Adipose tissue (tissue), 3 donors: ENCODE measurements at regions not wholly inside any gene's neighbourhood (a gene's known extent, or its start where the extent isn't known, plus 50 kb on each side); places are given as distances from the start of the nearest gene placed in this dataset.

Experiments
- H3K27ac ChIP-seq: one replicate; pipeline ENCODE4 v1.5.1; 2013; ENCODE audit warnings: low read depth, low read length
- whole genome bisulfite sequencing, 3 donors: extraction: QIAGEN DNeasy Blood & Tissue Kit; methylation state at CpG; one replicate each; pipeline ENCODE4 v1.1.7; 2013; 5-methylcytosine and 5-hydroxymethylcytosine counted together
- donor health status: healthy with polysubstance abuse.
- donor health status: Bipolar disorder and iron deficiency.
- donor health status: healthy.

DNA sequence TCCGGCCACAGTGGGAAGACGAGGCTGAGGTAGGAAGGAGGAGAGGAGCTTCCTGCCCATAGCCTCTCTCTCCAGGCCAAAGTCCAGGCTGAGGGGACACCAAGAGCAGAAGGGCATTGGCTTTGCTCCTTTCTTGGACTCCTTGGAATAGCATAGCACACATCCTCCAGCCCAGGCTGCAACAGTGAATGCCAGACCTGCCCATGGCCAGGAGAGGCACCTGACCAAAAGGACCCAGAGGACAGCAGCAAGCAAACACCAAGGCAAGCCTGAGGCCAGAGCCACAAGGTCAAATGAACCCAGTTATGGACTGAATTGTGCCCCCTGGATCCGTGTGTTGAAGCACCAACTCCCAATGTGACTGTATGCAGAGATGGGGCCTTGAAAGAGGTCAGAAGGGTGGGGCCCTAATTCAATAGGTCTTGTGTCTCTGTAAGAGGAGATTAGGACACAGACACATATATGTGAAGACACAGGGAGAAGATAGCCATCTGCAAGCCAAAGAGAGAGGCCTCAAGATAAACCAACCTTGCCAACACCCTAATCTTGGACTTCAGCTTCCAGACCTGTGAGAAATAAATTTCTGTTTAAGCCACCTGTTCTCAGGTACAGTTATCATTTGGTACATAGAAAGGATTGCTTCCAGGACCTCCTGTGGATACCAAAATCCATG lies 126.5 kb upstream of the NXT1 start:
- H3K27ac ChIP-seq: no peak overlapping the region
- 81 to 91% (median 82%) methylated on average over 3 of the region's 3 CpGs for WGBS, 3 donors

DNA sequence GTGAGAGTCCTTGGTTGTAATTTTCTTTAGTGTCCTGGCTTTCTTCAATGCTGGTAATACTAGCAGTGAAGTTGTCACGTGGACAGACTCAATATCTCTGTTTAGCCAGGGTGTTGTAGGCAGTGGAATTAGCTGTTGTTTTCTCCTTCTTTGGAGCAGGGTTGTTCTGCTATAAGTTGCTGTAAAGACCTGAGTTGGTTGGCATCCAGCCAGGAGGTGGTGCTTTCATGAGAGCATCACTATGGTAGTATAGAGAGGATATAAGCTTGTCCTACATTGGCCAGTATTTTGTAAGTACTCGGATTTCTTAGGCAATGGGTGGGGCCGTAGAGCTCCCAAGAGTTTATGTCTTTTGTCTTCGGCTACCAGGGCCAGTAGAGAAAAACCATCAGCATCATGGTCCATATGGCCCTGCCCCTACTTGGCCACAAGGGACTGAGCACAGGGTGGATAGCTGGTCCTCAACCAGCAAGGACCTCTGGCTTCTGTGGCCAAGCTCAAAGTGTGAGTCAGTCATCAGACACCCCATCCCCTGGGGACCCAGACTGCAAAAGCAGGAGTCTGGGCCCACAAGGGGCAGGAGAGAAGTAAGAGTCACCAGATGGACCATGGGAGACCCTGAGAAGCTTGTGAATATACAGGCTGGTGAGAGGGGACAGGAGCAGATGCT lies 127.9 kb upstream of the NXT1 start:
- 85 to 89% (median 86%) methylated on average over 4 of the region's 4 CpGs for WGBS, 3 donors
- no peak overlapping the region for H3K27ac ChIP-seq

DNA sequence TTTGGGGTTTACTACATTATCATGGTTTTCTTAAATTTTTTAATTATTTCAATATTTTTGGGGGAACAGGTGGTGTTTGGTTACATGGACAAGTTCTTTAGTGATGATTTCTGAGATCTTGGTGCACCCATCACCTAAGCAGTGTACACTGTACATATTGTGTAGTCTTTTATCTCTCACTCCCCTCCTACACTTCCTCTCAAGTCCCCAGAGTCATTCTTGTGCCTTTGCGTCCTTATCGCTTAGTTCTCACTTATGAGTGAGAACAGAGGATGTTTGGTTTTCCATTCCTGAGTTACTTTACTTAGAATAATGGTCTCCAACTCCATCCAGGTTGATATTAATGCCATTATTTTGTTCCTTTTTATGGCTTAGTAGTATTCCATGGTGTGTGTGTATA lies 130.9 kb upstream of the CD93 start:
- 65 to 88% (median 74%) methylated on average over 2 of the region's 2 CpGs for WGBS, 3 donors
- no peak overlapping the region for H3K27ac ChIP-seq

DNA sequence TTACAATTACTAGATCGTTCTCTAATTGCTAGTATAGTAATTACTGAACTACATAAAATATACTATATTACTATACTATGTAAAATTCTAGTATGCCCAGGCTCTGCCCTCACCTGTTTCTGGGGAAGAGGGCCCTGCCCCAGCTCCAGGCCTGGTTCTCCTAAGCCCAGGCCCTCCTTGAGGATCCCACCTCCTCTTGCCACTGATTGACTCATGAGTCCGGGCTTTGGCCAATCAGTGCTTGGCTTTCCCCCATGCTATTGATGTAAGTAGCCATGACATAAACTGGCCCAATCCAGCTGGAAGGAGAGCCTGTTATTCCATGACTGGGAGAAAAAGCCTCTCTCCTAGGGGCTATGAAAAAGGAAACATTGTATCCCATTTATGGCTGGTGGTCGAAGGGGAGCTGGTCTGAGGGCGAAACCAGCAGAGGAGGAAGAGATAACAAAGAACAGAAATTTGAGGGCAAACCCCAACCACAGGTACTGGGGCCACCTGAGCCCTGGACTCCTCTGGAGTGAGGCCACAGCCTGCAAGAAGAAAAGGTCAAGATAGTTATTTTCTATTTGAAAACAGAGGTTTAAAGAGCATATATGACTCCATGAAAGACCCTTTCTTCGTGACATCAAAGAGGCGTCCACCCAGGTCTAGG lies 129.3 kb upstream of the CD93 start:
- 73 to 93% (median 92%) methylated on average over 6 of the region's 6 CpGs for WGBS, 3 donors
- no peak overlapping the region for H3K27ac ChIP-seq

DNA sequence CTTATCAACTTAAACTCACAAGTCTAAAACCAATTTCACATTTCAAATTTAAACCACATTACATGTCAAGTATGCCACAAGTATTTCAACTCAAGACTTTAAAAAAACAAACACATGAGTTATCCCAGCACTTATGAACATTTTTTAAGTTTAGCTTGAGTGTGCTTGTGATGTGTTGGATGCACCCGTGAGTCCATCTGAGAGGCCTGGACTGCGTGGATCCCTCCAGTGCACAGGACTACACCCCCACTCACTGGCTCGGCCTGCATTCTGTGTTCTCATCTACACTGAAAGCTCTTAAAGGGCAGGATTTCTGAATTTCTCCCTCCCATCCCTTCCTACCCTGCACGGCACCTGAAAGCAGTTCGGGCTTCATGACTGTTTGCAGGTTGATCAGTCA lies 128.8 kb upstream of the CD93 start:
- no peak overlapping the region for H3K27ac ChIP-seq
- WGBS, 3 donors: 88 to 89% (median 88%) methylated on average over 5 of the region's 5 CpGs

DNA sequence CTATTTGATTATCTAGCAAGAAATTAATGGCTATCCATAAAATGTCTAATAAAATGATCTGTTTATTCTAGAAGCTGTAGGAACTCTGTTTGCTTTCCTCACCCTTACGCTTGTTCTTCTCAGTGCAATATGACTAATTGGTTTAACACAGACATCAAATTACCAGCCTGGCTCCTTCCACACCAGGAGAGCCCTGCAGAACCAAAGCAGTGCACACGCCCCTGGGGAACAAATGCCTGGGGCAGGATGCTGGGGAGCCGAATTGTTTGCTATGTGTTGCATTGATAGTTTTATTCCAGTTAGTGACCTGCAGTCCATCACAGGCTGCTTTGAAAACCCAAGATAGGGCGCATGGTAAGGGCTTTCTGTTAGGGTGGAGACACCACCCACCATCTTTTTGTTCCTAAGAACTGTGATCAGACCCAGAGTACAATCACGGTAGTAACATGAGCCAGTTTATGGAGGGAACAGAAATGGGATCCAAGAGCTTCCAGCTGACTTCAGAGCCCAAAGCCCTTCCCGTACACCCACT lies 126.4 kb upstream of the CD93 start:
- 52 to 81% (median 58%) methylated on average over 6 of the region's 6 CpGs for WGBS, 3 donors

DNA sequence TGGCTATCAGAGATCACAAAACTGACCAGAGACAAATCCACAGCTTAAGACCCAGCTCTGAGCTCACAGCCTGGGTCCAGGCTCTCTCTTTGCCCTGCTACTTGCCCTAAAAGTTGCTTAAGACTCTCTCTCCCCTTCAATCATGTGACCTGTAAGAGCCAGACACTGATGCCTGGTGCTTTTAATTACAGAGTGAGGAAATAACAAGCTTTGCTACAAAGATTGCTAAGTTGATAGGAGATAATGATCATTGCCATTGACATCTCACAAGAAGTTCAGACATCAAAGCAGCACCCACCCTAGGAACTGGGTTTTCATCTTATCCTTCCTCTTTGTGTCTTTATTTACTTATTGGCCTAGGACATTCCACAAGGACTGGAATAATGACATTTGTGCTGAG lies 125.9 kb upstream of the CD93 start:
- H3K27ac ChIP-seq: no peak overlapping the region

More for the DNA sequence above, 126.4 kb upstream of the CD93 start:
- H3K27ac ChIP-seq: no peak overlapping the region

DNA sequence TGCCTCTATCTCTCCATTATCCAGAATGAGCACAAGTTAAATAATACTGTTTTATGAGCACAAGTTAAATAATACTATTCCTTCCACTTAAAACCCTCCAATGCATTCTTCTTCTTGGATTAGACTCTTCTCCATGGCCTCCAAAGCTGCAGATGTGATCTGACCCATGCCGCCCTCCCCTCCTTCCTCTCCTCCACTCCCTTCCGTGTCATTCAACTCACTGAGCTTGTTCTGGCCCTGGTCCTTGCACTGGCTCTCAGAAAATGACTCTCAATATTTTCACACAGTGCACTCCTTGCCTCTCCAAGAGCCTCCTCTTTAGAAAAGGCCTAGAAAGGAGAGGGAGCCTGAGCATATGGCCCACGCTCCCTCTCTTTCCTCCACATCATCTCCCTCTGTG lies 125.0 kb upstream of the CD93 start:
- WGBS, 3 donors: 81 to 90% (median 86%) methylated on average over 3 of the region's 3 CpGs
- no peak overlapping the region for H3K27ac ChIP-seq

DNA sequence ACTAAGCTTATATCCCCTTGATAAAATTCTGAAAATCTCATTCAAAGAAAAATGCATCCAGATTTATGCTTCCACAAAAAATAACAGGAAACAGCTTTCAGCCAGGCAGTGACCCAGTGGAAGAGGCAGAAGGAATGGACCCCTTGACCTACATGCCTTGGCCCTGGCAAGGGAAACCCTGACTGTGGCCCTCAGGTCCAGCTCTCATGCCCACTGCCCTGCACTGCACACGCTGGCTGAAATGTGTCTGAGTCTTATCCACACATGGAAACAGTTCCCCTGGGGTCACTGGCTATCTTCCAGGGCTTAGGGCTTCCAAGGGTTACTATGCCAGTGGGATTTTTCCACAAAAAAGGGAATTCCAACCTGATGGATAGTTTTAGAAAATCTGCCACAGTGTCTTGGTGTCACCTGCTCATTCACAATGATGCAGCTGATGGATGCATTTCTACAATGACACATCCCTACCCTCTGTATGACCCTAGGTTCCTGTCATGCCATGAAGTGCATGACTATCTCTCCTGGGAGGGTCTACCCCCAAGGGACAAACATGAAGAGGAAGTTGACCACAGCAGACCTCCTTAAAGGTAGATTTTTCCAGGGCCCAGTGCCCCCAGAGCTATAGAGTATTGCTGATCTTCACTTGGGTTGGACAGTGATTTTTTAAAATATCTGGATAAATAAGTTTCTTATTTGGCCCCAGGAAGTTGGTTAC lies 121.9 kb upstream of the CD93 start:
- no peak overlapping the region for H3K27ac ChIP-seq
- WGBS, 3 donors: 63 to 82% (median 78%) methylated on average over 1 of the region's 1 CpG

DNA sequence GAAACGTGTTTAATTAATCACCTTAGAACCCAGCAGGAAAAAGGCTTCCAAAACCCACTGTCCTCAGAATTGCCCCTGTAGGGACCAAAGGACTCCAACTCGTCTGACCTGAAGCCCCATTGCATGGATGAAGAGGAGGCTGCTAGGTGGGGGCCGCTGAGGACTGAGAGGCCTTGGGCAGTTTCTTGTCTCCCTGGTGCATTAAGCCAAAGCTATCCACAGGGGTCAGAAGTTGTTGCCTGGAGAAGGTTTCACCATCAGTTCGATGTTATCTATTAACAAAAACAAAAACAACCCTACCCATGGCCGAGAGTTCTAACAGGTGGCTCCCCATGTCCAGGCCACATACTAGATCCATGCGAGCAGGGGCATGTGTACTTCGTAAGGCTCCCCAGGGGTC lies 120.9 kb upstream of the CD93 start:
- 86 to 90% (median 87%) methylated on average over 7 of the region's 7 CpGs for WGBS, 3 donors
- no peak overlapping the region for H3K27ac ChIP-seq

DNA sequence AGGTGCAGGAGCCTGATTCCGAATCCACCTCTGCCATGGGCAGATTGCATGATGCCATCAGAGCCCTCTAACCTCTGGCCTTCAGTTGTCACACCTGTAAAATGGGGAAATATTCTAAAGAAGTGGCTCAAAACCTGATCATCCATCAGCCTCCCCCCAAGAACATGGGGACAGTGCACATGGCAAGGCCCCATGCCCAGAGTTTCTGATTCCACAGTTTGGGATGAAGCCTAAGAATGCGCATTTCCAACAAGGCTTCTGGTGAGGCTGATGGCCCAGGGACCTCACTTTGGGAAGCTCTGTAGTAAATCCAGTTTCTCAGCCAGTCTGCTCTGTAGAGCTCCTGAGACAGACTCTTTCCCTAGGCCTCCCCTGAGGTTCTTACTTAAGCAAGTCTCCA lies 119.9 kb upstream of the CD93 start:
- H3K27ac ChIP-seq: no peak overlapping the region
- WGBS, 3 donors: 87 to 93% (median 89%) methylated on average over 2 of the region's 2 CpGs

DNA sequence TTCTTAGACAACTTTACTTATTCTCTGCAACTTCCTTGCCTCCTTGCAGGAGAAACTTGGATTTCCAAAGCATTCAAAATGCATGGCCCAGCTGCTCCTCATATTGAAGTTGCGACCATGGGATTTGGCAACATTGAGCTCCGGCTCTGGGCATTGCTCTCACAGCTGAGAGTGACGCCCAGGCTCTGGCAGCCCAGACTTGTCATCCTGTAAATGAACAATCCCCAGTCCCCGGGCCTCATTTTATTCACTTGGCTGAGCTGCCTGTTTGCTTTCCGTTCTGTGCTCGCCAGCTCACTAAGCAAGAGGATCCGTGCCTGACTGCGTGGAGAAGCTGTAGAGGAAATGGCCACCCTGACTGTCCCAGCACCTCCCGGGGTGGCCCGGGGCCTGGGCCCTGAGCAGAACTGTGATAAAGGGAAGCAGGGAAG lies 119.5 kb upstream of the CD93 start:
- 18 to 50% (median 36%) methylated on average over 10 of the region's 10 CpGs for WGBS, 3 donors
- no peak overlapping the region for H3K27ac ChIP-seq

DNA sequence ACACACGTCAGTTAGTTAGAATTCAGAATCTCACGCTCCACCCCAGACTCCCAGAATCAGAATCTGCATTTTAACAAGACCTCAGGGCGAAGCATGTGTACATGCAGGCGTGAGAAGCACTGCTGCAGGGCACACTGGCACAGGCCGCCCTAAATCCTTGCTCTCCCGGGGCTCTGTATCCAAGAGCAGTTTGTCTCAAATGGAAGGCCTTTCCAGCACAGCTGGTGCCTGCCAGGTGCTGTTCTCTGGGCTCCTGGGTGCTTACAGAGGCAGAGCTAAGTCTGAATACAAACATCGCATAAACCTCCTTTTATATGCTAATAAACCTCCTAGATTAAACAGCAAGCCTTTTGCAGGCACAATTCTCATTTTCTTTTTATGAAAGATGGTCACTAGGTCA lies 119.1 kb upstream of the CD93 start:
- no peak overlapping the region for H3K27ac ChIP-seq
- 85 to 88% (median 88%) methylated on average over 7 of the region's 7 CpGs for WGBS, 3 donors

DNA sequence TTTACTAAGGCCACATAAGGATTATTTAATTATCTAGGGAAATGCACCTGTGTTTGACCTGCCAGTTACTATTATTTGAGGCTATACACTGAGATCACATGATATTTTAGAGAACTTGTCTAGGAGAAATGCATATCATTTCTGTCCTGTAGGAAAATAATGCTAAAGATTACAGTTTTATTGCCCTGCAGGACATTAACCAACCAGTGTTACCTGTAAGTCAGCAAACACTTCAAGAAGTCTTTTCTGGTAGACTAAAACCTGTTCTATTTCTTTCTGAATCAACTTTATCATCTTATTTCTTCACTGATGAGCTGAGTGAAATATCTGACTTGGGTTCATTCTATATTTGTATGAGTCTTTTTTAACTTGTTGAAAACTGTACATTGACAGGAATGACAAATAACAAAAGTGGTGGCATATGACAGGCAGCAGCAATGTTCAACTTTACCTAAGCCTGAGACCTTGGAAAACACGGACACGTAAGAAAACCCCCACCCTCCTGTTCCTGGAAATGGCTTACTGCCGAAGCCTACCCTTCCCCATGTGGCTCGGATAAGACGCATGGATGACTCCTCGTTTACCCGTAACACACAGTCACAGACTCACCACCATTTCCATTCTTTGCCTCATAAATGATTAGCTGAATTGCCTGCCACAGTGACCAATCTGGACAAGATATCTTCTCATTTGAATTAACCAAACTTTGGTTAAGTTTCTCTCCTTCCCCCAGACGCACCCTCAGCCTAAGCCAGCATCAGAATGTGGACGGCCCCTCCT lies 118.0 kb upstream of the CD93 start:
- 82 to 95% (median 93%) methylated on average over 9 of the region's 9 CpGs for WGBS, 3 donors
- no peak overlapping the region for H3K27ac ChIP-seq

DNA sequence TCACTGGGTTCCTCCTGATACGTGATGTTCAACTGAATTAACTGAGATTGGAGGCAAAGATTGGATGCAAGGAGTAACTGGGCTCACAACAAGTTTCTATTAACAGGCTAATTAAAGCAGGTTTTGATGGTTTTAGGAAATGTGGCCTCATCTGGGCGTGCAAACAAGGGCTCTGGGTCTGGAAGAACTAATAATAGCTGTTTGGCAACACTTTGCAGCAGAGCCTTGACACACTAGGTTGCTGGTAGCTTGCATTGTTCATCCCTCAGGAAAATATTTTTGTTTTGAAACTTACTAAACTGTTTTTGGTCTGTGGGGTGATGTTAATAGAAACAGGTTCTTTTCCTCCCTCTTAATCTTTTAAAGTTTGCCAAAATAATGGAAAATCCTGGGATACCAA lies 117.2 kb upstream of the CD93 start:
- no peak overlapping the region for H3K27ac ChIP-seq
- 56 to 69% (median 68%) methylated on average over 2 of the region's 2 CpGs for WGBS, 3 donors

DNA sequence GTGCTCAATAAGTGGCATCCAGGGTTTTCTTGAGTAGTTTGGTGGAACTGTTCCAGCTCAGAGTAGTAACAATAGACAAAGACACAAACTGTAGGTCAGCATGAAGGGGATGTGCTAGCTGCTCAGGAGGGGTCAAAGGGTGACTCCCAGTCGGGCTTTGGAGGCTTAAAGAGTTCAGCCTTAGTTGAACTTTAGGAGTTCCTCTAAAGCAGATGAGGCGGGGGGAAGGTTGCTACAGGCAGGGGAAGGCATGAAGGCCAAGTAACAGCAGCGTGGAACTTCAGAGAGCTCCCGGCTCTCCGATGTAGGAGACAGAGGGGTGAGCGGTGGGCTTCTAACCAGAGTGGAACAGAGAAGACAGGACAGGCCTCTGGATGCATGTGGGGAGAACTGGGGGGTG lies 115.5 kb upstream of the CD93 start:
- no peak overlapping the region for H3K27ac ChIP-seq
- 83 to 91% (median 88%) methylated on average over 6 of the region's 6 CpGs for WGBS, 3 donors

DNA sequence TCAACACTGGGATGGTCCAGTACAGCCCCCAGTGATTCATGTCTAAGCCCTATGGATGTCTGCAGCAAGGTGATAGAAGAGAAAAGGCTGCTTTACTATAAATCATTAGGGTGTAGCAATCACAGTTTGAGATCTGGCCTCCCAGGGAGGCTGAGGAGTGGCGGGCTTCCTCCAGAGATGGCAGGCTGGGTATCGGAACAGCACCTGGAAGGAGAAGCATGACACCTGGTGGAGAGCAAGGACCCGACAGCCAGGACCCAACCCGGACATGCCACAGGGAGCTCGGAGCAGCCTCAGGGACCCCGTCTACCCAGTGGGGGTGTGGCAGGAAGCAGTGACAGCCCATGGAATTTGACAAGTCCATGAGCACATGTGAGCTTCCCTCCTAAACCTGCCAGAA lies 114.8 kb upstream of the CD93 start:
- WGBS, 3 donors: 16 to 49% (median 46%) methylated on average over 6 of the region's 6 CpGs
- no peak overlapping the region for H3K27ac ChIP-seq

DNA sequence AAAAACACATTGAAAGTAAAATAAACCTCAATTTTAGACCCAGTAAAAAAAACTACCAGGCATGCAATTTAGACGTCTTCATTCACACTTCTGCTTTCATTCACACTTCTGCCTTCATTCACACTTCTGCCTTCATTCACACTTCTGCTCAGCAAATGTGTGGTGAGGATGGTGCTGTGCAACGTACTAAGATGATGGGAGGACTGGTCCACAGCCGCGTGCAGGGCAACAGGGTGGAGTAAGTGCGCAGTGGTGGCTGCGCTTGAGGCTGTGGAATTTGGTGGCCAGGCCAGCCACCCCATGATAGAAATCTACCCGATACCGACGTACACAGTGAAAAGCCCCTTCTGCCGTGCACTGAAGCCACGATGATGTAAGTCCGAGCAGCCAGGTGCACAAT lies 114.3 kb upstream of the CD93 start:
- no peak overlapping the region for H3K27ac ChIP-seq
- WGBS, 3 donors: 83 to 88% (median 84%) methylated on average over 12 of the region's 12 CpGs
